OCI-LY1 (cell line): ENCODE measurements at regions not wholly inside any gene's neighbourhood (a gene's known extent, or its start where the extent isn't known, plus 50 kb on each side); places are given as distances from the start of the nearest gene placed in this dataset.

Experiments used
- CTCF ChIP-seq: fragments of 200-600 bp; sonication (generic), shearing (Covaris generic); IDR thresholded peaks from 2 replicates; pipeline ENCODE4 v1.5.1; 2017; ENCODE audit warnings: mild to moderate bottlenecking, antibody characterized with exemption, low read length, moderate library complexity, mixed read lengths
- EZH2 ChIP-seq: fragments of 200-600 bp; sonication (generic), shearing (Covaris generic); IDR thresholded peaks from 2 replicates; pipeline ENCODE4 v1.8.0; 2017; ENCODE audit warnings: borderline replicate concordance, mixed run types, mild to moderate bottlenecking, antibody characterized with exemption, low read length, moderate library complexity, mixed read lengths

GRCh38 chr11:127199306-127199801, 198.8 kb upstream of the KIRREL3 start:
- TF ChIP-seq CTCF (no peak), EZH2 (no peak)
